ENCODE measurements at regions not wholly inside any gene's neighbourhood (a gene's known extent, or its start where the extent isn't known, plus 50 kb on each side); places are given as distances from the start of the nearest gene placed in this dataset.
"Not testable (repeated sequence)": the region's sequence is repeated elsewhere in the genome, so short reads cannot be mapped to it uniquely, and the experiment has no call there.

DNA sequence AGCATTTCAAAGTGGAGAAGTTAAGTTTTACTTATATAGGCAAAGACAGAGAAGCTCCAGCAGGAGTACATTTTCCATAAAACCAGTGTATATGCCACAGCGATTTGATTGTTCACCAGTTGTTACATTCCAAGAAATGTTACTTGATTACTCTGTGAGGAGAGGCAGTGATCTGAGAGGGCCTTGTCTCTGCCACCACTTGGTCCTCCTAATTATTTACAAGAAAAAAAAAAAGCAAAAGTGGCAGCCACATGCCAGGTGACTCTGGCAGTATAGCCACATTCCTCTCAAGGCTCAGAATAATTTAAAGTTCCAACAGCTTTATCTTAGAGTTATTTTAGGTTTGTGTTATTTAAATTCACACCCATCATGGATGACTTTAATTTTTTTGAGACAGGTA, 1077.8 kb downstream of the ZPLD1 start:
- DNase-seq = no peak

DNA sequence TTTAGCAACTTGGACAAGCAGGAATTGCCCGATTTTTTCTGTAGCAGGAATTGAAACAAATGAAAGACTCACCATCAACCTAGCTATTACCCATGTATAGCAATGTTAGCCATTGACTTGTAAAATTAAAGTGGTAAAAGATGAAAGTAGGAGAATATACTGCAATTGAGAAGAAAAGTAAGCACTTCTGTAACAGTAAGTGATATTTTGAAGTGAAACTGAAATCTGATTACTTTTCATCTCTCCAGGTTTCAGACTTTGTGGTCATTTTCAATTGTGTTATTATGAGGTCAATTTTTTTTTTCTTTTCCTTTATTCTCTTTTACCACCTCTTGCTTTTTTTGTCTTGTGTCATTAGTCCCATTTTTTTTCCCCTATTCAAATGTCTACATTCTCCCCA, 1078.2 kb downstream of the ZPLD1 start:
- no peak for DNase-seq

- no peak for DNase-seq
These were observed 1080.3 kb downstream of the ZPLD1 start for GRCh38 chr3:103515116-103515515.

DNA sequence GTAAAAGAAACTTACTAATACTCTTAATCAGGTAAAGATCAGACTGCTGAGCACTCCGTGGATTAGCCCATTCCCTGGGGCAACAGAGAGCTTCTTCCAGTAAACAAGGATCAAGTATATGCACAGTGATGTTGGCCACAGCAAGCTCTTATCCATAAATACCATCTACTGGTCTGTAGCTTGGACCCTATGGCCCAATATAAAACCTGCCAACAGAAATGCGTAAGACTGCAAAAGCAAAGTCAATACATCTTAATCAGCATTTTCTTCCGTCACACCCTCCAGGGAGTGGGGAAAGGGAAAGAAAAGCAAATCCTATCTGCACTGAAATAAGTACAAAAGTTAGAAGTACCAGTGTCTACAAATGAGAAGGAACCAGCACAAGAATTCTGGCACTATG, 1082.1 kb downstream of the ZPLD1 start:
- DNase-seq = no peak

DNA sequence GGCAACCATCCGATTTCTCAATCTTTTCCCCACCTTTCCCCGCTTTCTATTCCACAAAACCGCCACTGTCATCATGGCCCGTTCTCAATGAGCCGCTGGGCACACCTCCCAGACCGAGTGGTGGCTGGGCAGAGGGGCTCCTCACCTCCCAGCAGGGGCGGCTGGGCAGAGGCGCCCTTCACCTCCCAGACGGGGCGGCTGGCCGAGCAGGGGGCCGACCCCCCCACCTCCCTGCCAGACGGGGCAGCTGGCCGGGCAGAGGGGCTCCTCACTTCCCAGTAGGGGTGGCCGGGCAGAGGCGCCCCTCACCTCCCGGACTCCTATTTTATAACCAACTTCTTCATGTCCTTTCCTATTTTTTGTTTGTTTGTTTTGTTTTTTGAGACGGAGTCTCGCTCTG, 1096.5 kb downstream of the ZPLD1 start:
- not testable (repeated sequence) for DNase-seq

DNA sequence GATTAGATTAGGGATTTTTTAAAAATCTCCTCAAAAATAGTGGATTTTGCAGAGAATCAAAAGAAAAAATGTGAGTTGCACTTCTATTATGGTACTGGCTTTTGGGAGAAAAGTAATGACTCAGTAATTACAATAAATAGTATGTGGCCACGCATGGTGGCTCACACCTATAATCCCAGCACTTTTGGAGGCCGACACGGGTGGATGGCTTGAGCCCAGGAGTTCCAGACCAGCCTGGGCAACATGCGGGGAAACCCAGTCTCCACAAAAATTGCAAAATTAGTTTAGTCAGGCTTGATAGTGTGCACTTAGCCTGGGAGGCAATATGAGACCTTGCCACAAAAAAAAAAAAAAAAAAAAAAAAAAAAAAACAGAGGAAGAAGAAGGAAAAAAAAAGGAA, 1098.2 kb downstream of the ZPLD1 start:
- no peak for DNase-seq

GRCh38 chr3:103554451-103554850, 1119.6 kb downstream of the ZPLD1 start:
- DNase-seq = no peak

GRCh38 chr3:103564116-103564515, 1129.3 kb downstream of the ZPLD1 start:
- not testable (repeated sequence) for DNase-seq

DNA sequence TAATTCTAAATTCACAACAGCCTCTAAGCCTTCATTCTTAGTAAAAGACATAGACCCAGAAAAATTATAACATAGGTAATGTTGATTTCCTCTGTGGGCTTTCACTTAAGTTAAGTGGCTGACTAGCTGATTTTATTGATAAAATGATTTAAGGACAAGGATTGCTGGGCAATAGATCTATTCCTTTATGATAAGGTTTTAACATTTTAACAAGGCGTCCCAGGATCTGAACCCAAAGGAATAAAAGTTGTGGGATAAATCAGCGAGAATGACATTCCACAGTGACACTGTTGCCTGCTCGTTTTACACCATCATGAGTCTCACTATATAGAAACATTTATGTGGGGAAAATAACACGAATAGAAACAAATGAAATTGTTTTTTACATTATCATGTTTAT, 1151.0 kb downstream of the ZPLD1 start:
- no peak for DNase-seq

GRCh38 chr3:103589770-103590169, 1155.0 kb downstream of the ZPLD1 start:
- no peak for DNase-seq

DNA sequence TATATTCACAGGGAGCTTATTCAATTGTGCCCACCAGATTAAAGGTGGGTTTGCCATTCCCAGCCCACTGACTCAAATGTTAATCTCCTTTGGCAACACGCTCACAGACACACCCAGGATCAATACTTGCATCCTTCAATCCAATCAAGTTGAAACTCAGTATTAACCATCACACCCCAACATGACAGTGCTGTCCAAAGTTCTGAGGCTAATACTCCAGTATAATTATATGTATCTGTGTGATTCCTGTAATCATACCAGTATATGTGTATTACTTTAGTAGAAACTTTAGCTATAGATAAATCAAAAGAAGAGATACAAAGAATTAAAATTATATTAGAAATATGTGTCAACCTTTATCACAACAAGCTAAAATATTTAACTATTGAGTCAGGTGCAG, 1166.0 kb downstream of the ZPLD1 start:
- no peak for DNase-seq

DNA sequence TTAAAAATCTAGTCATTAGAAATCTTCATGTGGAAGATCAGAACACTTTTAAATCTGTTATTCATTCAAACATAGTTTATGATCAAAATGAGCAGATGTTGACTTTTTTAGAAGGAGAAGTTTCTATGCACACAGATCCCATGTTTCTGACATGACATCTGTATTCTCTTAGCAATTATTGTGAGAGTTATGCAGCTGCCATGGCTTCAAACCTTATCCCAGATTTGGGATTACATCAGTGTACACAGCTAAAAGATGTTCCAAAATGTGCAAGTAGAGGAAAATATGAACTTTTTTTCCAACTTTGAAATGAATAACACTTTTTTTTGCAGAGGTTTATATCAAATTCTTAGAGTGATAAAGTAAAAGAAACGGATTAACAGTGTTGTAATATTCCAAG, 1166.9 kb downstream of the ZPLD1 start:
- no peak for DNase-seq

DNA sequence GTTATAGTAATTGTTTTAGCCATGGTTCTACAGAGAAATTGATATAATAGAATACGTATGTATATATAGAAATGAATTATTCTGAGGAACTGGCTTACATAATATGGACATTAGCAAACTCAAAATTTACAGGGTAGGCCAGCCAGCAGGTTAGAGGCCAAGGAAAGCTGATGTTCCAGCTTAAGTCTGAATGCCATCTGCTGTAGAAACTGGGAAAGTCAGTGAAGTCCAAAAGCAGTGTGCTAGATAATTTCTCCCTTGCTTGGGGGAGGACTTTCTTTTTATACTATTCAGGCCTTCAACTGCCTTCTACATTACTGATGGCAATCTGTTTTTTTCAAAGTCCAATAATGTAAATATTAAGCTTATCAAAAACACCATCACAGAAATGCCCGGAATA, 1174.7 kb downstream of the ZPLD1 start:
- DNase-seq = peak; percentile 3

- DNase-seq = no peak
These were observed 1178.8 kb downstream of the ZPLD1 start for GRCh38 chr3:103613397-103614156.

GRCh38 chr3:103614719-103615118, 1179.9 kb downstream of the ZPLD1 start:
- DNase-seq = no peak

GRCh38 chr3:103617961-103618360, 1183.1 kb downstream of the ZPLD1 start:
- DNase-seq = no peak

DNA sequence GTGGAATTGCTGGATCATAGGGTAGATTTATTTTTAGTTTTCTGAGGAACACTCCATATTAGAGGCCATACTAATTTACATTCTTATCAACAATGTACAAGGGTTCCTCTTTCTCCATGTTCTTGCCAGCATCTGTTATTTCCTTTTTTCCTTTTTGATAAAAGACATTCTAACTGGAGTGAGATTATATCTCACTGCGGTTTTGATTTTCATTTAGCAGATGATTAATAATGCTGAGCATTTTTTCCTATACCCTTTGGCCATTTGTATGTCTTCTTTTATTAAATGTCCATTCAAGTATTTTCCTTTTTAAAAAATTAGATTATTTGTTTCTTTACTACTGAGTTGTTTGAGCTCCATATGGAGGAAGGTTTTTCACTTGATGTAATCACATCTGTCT, 1189.5 kb downstream of the ZPLD1 start:
- DNase-seq = peak; percentile 42

DNA sequence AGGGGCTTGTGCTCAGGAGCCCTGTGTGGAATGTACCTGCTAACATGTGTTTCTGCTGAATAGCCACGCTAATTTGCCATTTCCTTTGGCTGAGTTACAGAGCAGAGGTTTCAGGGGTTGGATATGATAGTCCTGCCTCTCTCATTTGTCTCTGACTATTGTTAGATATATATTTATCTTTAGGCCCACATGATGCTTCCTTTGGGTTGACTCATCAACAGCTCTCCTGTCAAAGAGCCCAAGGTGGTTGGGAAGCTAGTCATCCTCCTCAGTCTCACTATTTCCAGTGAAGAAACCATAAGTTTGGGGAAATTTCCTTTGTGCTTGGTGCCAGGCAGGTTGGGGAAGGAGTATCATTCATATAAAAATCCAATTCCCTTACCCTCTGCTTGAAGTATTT, 1194.6 kb downstream of the ZPLD1 start:
- no peak for DNase-seq

DNA sequence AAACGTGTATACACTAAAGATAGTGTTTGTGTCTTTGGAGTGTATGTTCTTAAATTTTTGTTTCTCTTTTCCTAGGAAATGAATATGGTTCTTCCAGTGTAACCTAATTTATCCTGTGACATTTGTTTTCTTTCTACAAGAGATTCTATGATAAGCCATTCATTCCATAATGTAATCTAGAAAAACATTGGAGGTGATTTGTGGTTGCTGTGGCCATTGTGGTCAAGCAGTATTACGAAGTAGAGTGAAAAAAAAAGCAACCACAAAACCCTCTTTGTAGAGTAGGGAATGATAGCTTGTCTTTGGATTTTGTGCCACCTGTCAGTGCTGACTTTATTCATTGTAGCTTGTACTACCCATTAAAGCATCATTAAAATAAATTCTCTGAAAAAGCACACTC, 1209.6 kb downstream of the ZPLD1 start:
- peak; percentile 57 for DNase-seq

GRCh38 chr3:103653996-103654395, 1219.2 kb downstream of the ZPLD1 start:
- no peak for DNase-seq

DNA sequence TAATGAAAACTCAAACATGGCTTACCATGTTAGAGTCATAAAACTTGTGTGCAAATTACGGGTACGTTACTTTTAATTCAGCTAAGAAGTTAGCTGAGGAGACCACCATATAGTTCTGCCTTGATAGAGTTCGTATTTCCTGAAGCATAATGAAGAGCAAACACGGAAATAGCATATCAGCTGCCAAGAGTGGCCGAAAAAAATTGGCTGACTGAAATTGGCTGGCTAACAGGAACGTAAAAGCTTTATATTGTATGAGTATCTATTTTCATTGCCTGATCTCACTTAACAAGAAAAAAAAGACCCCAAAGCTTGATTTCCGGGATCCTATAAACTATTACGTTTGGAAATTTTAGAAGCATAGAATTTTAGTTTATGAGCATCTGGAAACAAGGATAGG, 1222.9 kb downstream of the ZPLD1 start:
- DNase-seq = no peak

DNA sequence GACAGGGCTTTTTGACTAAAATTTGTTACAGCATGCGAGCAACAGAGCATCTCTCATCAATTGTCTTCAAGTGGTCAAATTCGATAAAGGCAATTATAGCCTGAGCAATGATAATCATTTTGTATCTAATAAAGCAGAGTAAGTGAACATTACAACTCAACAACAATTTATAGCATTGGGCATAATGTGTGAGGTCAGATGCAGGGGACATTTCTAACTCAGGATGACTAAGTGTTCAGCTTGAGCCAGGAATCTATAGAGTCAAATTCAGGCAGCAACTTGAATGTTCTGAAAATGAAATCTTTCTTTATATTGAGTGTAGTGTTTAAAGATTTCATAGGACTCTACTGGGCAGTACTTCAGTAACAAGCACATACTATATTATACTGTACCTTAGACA, 1226.0 kb downstream of the ZPLD1 start:
- DNase-seq = no peak

- DNase-seq = no peak
These were observed 1227.8 kb downstream of the ZPLD1 start for GRCh38 chr3:103662591-103662990.

- peak; percentile 29 for DNase-seq
These were observed 1237.5 kb downstream of the ZPLD1 start for GRCh38 chr3:103672346-103672745.

DNA sequence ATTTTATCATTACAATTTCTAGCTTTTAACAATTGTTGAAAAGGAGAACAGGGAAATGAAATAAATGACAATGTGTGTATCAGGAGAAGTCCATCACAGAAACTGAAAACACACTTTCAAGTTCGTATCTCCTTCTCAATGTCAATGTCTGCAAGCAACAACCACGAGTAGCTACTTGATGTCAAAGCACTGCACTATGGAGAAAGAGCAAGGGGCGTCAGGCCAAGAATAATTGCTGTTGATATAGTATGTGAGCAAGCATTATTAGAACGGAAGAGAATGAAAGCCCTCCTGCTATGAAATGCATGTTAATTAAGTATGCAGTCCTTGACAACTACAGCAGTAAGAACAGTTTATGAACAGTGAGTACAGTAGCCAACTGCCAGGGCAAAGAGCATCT, 1250.1 kb downstream of the ZPLD1 start:
- no peak for DNase-seq

All from OCI-M1 (cell line).